DMS153 treated with DMSO at 0.1 percent for 48 hours (cell line): ENCODE measurements at regions not wholly inside any gene's neighbourhood (a gene's known extent, or its start where the extent isn't known, plus 50 kb on each side); places are given as distances from the start of the nearest gene placed in this dataset.

Source experiments
- DNase-seq: peaks from one replicate; lab custom pipeline; 2025; ENCODE audit not compliant: unreplicated experiment; lab: John Stamatoyannopoulos, UW

DNA sequence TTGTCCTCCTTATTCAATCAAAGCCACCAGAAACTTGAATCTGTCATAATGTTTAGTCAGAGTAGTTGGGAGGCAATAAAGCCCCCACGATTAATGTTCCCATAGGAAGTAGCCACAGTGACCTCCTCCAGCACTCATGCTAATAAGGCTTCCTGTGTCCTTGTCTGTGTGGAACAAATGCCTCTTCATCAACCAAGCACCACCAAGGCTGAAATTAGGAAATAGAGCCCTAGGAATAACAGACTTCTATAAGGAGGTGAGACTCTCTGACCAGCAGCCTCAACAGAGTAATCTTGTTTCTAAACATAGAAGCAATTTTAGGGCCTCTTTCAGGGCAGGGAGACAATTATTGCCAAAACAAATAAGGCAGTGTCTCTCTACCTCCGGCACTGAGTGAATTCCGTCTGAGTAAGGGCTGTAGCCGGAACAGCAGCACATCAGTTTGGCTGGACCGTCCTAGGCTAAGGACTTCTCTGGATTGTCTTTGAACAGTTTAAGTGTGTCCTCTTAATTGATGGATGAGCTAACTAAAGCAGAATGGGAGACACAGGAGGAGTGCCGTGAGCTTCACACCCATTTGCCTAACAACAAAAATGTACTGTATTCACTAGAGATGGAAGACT is 329.2 kb upstream of the HAND2 start:
- no peak for DNase-seq

DNA sequence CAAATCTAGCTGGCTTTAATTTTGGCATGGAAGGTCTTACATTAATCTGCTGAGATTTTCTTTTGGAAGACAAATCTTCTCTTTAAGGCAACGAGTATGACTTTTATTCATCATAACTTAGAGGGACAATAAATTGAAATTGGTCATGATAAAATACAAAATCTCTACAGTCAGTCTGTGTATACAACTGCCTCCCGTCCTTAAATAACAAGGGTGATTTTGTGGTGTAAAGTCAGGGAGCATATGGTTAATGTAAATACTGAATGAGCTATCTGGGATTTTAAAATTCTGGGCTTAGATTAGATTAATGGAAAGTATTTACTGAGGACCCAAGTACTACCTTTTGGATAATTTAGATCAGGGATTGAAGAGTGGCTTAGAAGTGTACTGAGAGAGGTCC is 328.4 kb upstream of the HAND2 start:
- DNase-seq = no peak

DNA sequence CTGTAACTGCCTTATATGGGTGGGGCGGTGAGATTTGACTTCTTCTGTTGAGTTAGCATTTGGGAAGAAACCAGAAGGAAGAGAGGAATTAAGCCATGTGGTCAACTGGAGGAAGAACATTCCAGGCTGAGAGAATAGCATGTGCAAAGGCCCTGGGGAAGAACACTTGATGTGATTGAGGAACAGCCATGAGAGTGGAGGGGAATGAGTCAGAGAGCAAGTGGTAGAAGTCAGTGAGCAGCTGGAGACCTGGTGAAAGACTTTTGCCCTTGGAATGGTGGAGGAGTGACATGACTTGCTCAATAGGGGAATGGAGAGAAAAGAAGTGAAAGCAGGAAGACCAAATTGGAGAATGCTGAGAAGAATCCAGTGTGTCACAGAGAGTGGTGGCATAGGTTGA is 327.8 kb upstream of the HAND2 start:
- no peak for DNase-seq

DNA sequence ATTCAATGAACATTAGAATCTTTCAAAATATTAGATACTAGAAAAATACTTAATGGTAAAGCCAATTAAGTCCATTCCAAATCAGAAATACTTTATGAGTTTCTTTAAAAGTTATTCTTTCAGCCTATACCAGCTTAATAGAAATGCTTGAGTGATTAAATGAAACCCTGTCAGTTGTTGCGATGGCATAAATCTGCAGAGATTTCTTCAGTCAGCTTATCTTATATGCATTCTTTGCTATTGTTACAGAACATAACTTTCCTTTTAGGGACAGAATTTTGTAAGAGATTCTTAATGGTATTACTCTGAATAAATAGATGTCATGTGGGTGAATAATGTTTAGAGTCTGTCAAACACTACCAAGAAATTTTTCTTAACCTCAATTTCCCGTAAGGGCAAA is 325.0 kb upstream of the HAND2 start:
- no peak for DNase-seq

DNA sequence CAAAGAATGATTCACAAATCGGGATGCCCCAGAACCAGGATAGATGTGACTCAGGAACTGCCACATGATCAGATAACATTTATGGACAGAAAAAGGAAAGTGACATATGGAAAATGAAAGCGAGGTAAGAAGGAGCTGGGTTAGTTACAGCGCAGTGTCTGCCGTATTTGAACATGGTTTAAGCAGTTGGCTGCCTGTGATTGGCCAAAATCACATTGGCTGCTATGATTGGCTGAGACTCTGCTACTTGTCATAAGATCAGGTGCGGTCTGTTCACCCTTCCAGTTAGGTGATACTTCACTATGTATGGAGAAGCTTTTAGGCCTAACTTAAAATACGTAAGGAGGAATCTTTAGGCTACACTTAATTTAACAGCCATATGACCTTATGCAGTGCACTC is 322.7 kb upstream of the HAND2 start:
- DNase-seq = no peak

GRCh38 chr4:173845580-173845979 is 315.6 kb upstream of the HAND2 start:
- no peak for DNase-seq

DNA sequence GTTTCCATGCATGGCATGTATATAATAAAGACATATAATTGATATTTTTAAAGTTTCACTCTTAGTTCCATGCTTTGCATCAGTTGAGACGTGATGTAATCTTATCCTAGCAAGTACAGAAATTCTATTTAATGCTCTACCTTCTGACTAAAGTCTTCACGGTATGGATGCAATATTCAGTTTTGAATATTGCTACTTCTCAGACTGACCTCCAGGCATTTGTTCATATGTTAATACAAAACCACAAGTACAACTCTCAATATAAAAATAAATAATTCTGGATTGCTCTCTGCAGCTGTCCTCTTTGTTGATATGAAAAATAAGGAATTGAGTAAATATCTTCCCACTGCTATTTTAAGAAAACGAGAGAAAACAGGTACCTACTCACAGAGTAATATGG is 309.8 kb upstream of the HAND2 start:
- no peak for DNase-seq

DNA sequence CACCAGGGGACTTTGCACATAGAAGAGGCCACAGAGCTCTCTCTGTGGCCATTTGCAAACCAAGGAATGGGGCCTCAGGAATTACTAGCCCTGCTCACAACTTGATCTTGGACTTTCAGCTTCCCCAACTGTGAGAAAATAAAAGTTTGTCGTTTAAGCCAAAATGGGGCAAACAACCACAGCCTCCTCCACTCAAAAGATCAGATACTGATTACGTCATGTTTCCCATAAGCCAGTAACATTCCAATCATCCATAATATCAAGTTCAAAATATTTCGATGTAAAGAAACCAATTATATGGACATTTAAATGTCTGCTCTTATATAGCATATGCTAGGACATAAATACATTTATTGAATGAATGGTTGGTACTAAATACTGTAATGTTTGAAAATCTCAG is 307.5 kb upstream of the HAND2 start:
- DNase-seq = no peak

GRCh38 chr4:173835903-173836302 is 305.9 kb upstream of the HAND2 start:
- no peak for DNase-seq

DNA sequence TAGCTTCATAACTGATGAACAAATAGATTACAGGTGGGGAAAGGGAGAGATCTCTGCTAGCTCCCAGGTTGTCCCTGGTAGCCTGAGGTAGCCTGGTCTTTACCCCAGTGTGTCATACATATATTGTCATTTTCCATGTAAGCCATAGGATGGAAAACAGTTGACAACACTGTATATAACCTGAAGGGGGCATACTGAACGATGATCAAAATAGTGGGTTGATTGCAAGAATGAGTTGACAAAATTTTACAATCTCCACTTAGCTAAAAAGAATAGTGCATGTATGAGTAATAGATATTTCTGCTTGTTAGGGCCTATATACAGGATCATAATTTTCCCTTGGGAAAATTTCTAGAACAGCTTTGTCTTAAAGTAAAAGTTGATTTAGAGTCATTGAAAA is 304.1 kb upstream of the HAND2 start:
- DNase-seq = no peak

- DNase-seq = no peak
These were observed 299.5 kb upstream of the HAND2 start for GRCh38 chr4:173829565-173829964.

DNA sequence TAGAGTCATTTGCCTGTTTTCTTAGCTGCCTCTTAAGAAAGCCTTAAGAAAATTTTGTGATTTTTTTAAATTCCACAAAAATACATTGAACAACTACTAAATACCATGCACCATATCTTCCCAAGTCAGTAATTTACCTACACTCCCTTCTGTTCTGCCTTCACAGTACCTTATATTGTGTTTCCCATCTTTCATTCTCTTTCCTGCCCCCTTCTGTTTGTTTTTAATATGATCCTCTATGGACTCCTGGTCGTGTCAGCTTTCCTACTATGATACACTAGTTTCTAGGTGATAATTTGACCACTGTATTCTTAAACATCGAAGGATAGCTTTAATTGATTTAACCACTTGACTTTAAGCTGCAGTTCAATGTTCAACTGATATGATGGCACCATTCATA is 297.7 kb upstream of the HAND2 start:
- DNase-seq = no peak

DNA sequence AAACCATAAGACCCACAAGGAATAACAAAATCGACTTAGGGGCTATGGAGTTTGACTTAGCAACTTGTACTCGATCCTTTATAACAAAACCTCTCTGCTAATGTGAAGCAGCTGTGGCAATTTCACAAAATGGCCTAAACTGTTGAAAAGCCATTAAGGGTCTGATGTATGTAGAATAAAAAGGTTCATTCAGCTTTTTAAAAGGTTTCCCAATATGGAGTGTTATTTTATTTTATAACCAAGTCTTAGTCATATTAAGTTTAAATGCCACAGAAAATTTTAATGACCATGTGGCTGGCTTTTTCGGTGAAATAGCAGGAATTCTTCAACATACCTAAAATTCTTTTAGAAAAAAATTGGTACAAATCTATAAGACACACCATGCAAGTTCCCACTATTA is 291.8 kb upstream of the HAND2 start:
- no peak for DNase-seq

GRCh38 chr4:173821036-173821435 is 291.0 kb upstream of the HAND2 start:
- DNase-seq = no peak

DNA sequence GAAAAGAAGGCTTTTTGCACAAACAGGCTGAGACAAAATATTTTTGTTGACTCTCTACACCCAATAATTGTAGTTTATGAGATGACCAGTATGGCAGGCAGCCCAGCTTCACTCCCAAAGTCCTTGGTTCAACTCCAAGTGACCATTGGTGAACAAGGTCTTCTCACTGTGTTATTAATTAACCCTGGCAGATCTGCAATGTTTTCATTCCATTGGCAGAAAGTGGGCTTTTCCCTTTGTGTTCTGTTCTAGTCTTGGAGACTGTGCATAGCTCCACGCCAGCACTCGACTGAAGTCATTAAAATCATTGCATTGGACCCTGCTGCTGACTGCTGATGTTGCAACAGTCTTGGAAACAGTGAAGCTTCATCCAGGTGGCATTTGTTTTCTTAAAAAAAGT is 277.3 kb upstream of the HAND2 start:
- no peak for DNase-seq

DNA sequence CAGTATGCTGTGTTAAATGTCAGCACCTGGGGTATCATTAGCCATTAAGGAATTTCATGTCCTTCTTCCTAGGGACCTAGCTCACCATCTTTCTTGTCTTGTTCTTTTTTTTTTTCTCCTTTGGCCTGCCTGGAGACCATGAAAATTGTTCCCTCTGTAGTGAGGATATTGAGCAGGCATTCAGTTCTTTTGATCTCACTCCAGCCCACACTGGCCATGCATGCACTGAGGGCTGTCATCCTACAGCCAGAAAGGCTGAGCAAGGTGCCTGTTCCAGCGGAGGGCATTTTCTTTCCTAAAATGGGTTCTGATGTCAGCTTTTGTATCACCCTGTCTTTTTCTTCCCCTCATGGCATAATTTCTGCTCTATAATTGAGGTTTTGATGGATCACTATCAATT is 275.9 kb upstream of the HAND2 start:
- DNase-seq = no peak

DNA sequence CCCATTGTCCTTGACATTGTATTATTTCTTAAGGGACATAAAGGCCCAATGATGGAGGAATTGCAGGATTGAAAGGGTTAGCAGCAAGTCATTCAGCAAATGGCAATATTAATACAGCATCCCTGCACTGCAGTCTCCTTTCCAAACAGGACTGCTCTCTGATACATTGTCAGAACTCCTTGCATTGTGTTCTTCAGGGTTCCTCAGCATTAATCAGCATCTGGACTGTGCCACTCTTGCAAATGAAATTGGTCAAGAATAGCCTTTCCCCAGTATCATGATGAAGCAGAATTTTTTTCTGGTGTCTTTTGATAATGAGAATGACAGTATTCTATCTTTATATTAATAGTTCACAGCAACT is 272.6 kb upstream of the HAND2 start:
- DNase-seq = no peak

- no peak for DNase-seq
These were observed 272.0 kb upstream of the HAND2 start for GRCh38 chr4:173801876-173802661.

DNA sequence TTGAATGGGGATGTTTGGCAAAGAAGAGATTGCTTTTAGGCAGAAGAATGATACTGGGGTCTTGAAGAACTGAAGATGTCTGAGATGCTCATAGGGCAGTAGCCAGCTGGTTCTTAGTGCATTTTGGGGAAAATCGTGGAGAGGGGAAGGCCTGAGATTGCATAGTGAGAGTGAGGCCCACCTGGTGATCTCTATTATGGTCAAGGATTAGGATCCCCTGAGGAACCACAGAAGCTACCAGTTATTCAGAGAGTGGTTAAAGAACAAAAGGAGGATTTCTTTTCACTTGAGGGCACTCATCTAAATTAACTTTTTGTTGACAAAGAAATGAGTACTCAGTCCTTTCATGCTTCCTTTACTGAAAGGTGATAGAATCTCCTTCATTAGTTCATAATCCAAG is 271.3 kb upstream of the HAND2 start:
- DNase-seq = no peak

- no peak for DNase-seq
These were observed 267.3 kb upstream of the HAND2 start for GRCh38 chr4:173797296-173797695.

GRCh38 chr4:173794662-173795061 is 264.6 kb upstream of the HAND2 start:
- DNase-seq = no peak

DNA sequence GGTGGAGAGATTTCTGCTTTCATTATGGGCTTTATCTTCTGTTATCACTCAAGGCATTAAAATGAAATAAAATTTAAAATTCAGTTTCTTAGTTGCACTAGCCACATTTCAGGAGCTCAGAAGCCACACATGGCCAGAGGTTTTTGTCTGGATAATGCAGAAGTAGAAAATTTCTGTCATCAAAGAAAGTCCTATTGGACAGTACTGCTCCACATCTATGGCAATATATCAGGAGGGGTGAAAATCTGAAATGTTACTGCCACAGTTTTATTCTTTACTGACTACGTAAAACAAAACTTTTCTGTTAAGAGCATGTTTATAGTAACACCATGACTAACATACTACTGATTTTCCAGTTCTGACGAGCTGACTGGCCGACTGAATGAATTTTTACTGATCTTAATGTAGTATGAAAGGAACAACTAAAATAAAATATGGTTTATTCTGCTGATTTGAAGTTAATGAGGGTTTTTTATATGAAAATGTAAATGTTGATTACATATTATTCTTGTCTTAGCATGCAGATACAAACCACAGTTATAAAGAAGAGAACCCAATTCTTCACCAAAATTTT is 264.0 kb upstream of the HAND2 start:
- DNase-seq = no peak

DNA sequence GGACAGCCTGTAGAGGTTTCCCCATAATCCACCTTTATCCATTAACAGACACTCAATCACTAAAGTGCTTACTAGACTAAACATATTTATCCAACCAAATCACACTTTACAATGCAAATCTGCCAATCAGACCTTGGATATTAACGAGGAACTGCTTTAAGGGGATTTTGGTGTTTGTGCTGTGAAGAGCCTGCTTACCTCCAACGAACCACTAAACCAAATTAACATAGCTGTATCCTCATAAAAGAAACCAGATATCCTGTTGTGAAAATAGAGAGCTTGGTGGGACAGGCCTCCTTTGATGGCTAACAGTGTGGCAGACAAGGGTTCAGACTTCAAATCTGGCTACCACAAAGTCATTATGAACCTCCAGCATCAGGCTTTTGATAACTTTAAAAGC is 252.6 kb upstream of the HAND2 start:
- DNase-seq = no peak
